ENCODE measurements at regions not wholly inside any gene's neighbourhood (a gene's known extent, or its start where the extent isn't known, plus 50 kb on each side); places are given as distances from the start of the nearest gene placed in this dataset.

- peak in 1 of 6 experiments; percentile 11 for TF ChIP-seq CTCF (IDR thresholded peaks at IDR 0.05)
- no peak for TF ChIP-seq POLR2A (IDR thresholded peaks at IDR 0.05)
- TF ChIP-seq POLR2AphosphoS5 (IDR thresholded peaks at IDR 0.05), result no peak
- ATAC-seq (ENCODE audit: low FRiP score in 2 of 2) (peak; percentile 62 to 71), DNase-seq (peak; percentile 28 to 71)
- Histone ChIP-seq H3K27ac (peak overlapping the region in 3 of 4 donors; percentile 3 to 63 (median 49)), H3K4me3 (peak overlapping the region; percentile 25 to 68 (median 60)), H3K4me1 (peaks cover 0 to 19% (median 0%) of the 10 kb centered on the region in 4 donors), H3K9me3 (peaks cover 0 to 3% (median 0%) of the 10 kb centered on the region in 4 donors), H3K27me3 (peaks cover 0 to 15% (median 0%) of the 10 kb centered on the region in 4 donors), H3K36me3 (no peaks in the 10 kb centered on the region)
- WGBS, 2 donors, result 3 to 33% methylated on average over 7 to 45 of the region's 54 CpGs
Observed at GRCh38 chrX:45850775-45851433, 650.2 kb upstream of the DIPK2B start.

GRCh38 chrX:45850197-45850774, 649.6 kb upstream of the DIPK2B start:
- peaks cover 0 to 15% (median 0%) of the 10 kb centered on the region in 4 donors for H3K27me3 ChIP-seq
- H3K27ac ChIP-seq, result peak overlapping the region in 3 of 4 donors; percentile 3 to 63 (median 49)
- WGBS, 2 donors, result 0 to 40% methylated on average over 9 to 28 of the region's 28 CpGs
- peaks cover 0 to 19% (median 0%) of the 10 kb centered on the region in 4 donors for H3K4me1 ChIP-seq
- H3K4me3 ChIP-seq, result peak overlapping the region; percentile 25 to 68 (median 60)
- DNase-seq (peak in 1 of 2 donors; percentile 20), ATAC-seq (ENCODE audit: low FRiP score in 2 of 2) (peak; percentile 41 to 45)
- H3K9me3 ChIP-seq, result peaks cover 0 to 3% (median 0%) of the 10 kb centered on the region in 4 donors
- no peaks in the 10 kb centered on the region for H3K36me3 ChIP-seq
- TF ChIP-seq EP300 (IDR thresholded peaks at IDR 0.05) (no peak), POLR2A (IDR thresholded peaks at IDR 0.05) (no peak), CTCF (IDR thresholded peaks at IDR 0.05) (no peak), POLR2AphosphoS5 (IDR thresholded peaks at IDR 0.05) (no peak)

GRCh38 chrX:45849261-45849862, 648.7 kb upstream of the DIPK2B start:
- peak; percentile 44 to 52 for ATAC-seq (ENCODE audit: low FRiP score in 2 of 2)
- WGBS, 2 donors, result 22 to 32% methylated on average over 9 of the region's 9 CpGs

GRCh38 chrX:45847961-45848360, 647.3 kb upstream of the DIPK2B start:
- H3K27me3 ChIP-seq, result peaks cover 0 to 15% (median 0%) of the 10 kb centered on the region in 4 donors
- no peaks in the 10 kb centered on the region for H3K36me3 ChIP-seq
- ATAC-seq (ENCODE audit: low FRiP score in 2 of 2) (no peak), DNase-seq (no peak)
- H3K9me3 ChIP-seq, result peaks cover 0 to 3% (median 0%) of the 10 kb centered on the region in 4 donors
- no peak overlapping the region for H3K27ac ChIP-seq
- peaks cover 0 to 19% (median 0%) of the 10 kb centered on the region in 4 donors for H3K4me1 ChIP-seq
- TF ChIP-seq POLR2A (IDR thresholded peaks at IDR 0.05), result no peak
- no peak for TF ChIP-seq CTCF (IDR thresholded peaks at IDR 0.05)
- no peak for TF ChIP-seq POLR2AphosphoS5 (IDR thresholded peaks at IDR 0.05)
- 90 to 93% methylated on average over 5 of the region's 5 CpGs for WGBS, 2 donors
- H3K4me3 ChIP-seq, result no peak overlapping the region

More at GRCh38 chrX:45849261-45849862, 648.7 kb upstream of the DIPK2B start:
- peaks cover 0 to 15% (median 0%) of the 10 kb centered on the region in 4 donors for H3K27me3 ChIP-seq
- no peak for TF ChIP-seq POLR2A (IDR thresholded peaks at IDR 0.05)
- no peak for TF ChIP-seq EP300 (IDR thresholded peaks at IDR 0.05)
- peak in 4 of 6 experiments; percentile 12 to 32 (median 26) for TF ChIP-seq CTCF (IDR thresholded peaks at IDR 0.05)
- TF ChIP-seq POLR2AphosphoS5 (IDR thresholded peaks at IDR 0.05), result no peak
- no peaks in the 10 kb centered on the region for H3K36me3 ChIP-seq
- peak in 1 of 2 donors; percentile 28 for DNase-seq
- peaks cover 0 to 19% (median 0%) of the 10 kb centered on the region in 4 donors for H3K4me1 ChIP-seq
- H3K9me3 ChIP-seq, result peaks cover 0 to 3% (median 0%) of the 10 kb centered on the region in 4 donors
- H3K4me3 ChIP-seq, result peak overlapping the region in 2 of 4 donors; percentile 62 to 68
- H3K27ac ChIP-seq, result no peak overlapping the region
